CD14-positive monocyte (primary cell): ENCODE measurements at regions not wholly inside any gene's neighbourhood (a gene's known extent, or its start where the extent isn't known, plus 50 kb on each side); places are given as distances from the start of the nearest gene placed in this dataset.

Source experiments
- DNase-seq, 3 donors: peaks; one replicate each; pipeline ENCODE4 v3.0.0-alpha.2; 2011 to 2022
- H2AFZ ChIP-seq: 2 replicates; pipeline ENCODE4 v1.6.0; 2012; ENCODE audit warnings: mild to moderate bottlenecking, low read depth, low read length, inconsistent platforms; ENCODE audit not compliant: insufficient read depth, poor library complexity, severe bottlenecking
- H3K27ac ChIP-seq, 2 donors: 1 replicate in 1 of 2; 2 replicates in 1 of 2; pipeline ENCODE4 v1.5.1; 2012 to 2013; ENCODE audit warnings: low read length in 2 of 2, control low read depth in 1 of 2, inconsistent platforms in 1 of 2, low read depth in 1 of 2, mild to moderate bottlenecking in 1 of 2
- H3K27me3 ChIP-seq, 2 donors: one replicate each; pipeline versions ENCODE4 v1.6.0 to v1.6.1; 2011 to 2013; ENCODE audit warnings: low read length in 2 of 2; ENCODE audit not compliant: control insufficient read depth in 2 of 2, insufficient read depth in 2 of 2
- H3K36me3 ChIP-seq, 2 donors: replicated peaks in 1 of 2; 1 replicate in 1 of 2; 2 replicates in 1 of 2; pipeline versions ENCODE4 v1.5.1 to v1.6.1; 2012 to 2013; ENCODE audit warnings: low read length in 2 of 2, control low read depth in 1 of 2, inconsistent platforms in 1 of 2, mild to moderate bottlenecking in 1 of 2; ENCODE audit not compliant: insufficient read depth in 2 of 2, control insufficient read depth in 1 of 2
- H3K4me1 ChIP-seq, 2 donors: 1 replicate in 1 of 2; 2 replicates in 1 of 2; pipeline versions ENCODE4 v1.5.1 to v1.6.1; 2012 to 2013; ENCODE audit warnings: low read length in 2 of 2, control low read depth in 1 of 2, inconsistent platforms in 1 of 2, mild to moderate bottlenecking in 1 of 2, moderate library complexity in 1 of 2; ENCODE audit not compliant: insufficient read depth in 2 of 2, control insufficient read depth in 1 of 2
- H3K4me2 ChIP-seq: replicated peaks from 2 replicates; pipeline ENCODE3; 2012; ENCODE audit warnings: low read length, moderate library complexity, mild to moderate bottlenecking; ENCODE audit not compliant: poor library complexity, severe bottlenecking; ENCODE audit errors: extremely low read depth
- H3K4me3 ChIP-seq, 3 experiments: fragments of 200-600 bp in 1 of 3; sonication (generic) in 1 of 3; replicated peaks in 1 of 3; 1 replicate in 2 of 3; 2 replicates in 1 of 3; pipeline ENCODE4 v1.5.1; 2011 to 2013; ENCODE audit warnings: low read length in 3 of 3, mild to moderate bottlenecking in 3 of 3, control low read depth in 2 of 3, low read depth in 2 of 3, inconsistent platforms in 1 of 3, moderate library complexity in 1 of 3
- H3K79me2 ChIP-seq: 2 replicates; pipeline ENCODE4 v1.6.0; 2012; ENCODE audit warnings: mild to moderate bottlenecking, control low read depth, inconsistent platforms, low read length, moderate library complexity; ENCODE audit not compliant: insufficient read depth
- H3K9ac ChIP-seq: 2 replicates; pipeline ENCODE4 v1.6.0; 2017; ENCODE audit warnings: low read length, mild to moderate bottlenecking; ENCODE audit not compliant: insufficient read depth, poor library complexity, severe bottlenecking
- H3K9me3 ChIP-seq, 2 donors: replicated peaks in 1 of 2; 1 replicate in 1 of 2; 2 replicates in 1 of 2; pipeline versions ENCODE4 v1.5.1 to v1.6.1; 2012 to 2013; ENCODE audit warnings: low read length in 2 of 2, control low read depth in 1 of 2; ENCODE audit not compliant: control insufficient read depth in 1 of 2, insufficient read depth in 1 of 2
- H4K20me1 ChIP-seq: 2 replicates; pipeline ENCODE4 v1.6.0; 2012; ENCODE audit warnings: mild to moderate bottlenecking, low read length, control low read depth, moderate library complexity; ENCODE audit not compliant: insufficient read depth
- H3K27ac Mint-ChIP-seq, 7 donors: one replicate each; pipeline ENCODE4 v1.8.0; 2020; ENCODE audit warnings: mild to moderate bottlenecking in 7 of 7, mixed read lengths in 7 of 7, moderate library complexity in 6 of 7, inconsistent platforms in 2 of 7
- H3K27me3 Mint-ChIP-seq, 3 donors: one replicate each; pipeline ENCODE4 v1.8.0; 2021 to 2022; ENCODE audit warnings: low read depth in 3 of 3, mild to moderate bottlenecking in 3 of 3, mixed read lengths in 3 of 3, moderate library complexity in 3 of 3, inconsistent platforms in 1 of 3
- H3K36me3 Mint-ChIP-seq, 2 donors: one replicate each; pipeline ENCODE4 v1.8.0; 2020; ENCODE audit warnings: mixed read lengths in 2 of 2, inconsistent platforms in 1 of 2, mild to moderate bottlenecking in 1 of 2
- H3K4me1 Mint-ChIP-seq: one replicate; pipeline ENCODE4 v1.8.0; 2020; ENCODE audit warnings: mild to moderate bottlenecking, mixed read lengths
- H3K4me3 Mint-ChIP-seq, 2 donors: one replicate each; pipeline ENCODE4 v1.8.0; 2020; ENCODE audit warnings: mild to moderate bottlenecking in 2 of 2, mixed read lengths in 2 of 2, moderate library complexity in 1 of 2
- H3K9me3 Mint-ChIP-seq, 7 donors: one replicate each; pipeline ENCODE4 v1.8.0; 2020 to 2022; ENCODE audit warnings: mixed read lengths in 7 of 7, mild to moderate bottlenecking in 6 of 7, moderate library complexity in 6 of 7, inconsistent platforms in 2 of 7
- whole genome bisulfite sequencing: methylation state at CpG from one replicate; pipeline ENCODE4 v1.1.5; 2013; ENCODE audit warnings: missing lambda C conversion rate; ENCODE audit not compliant: insufficient coverage; 5-methylcytosine and 5-hydroxymethylcytosine counted together
- intact Hi-C, 2 donors: fragments of 100-400 bp; cut with micrococcal nuclease; formaldehyde crosslinking; loops; one replicate each; pipeline versions ENCODE4 v1.15.0 to v1.15.1; 2023
- TF ChIP-seq, protein P1 (sequence below): fragments of 200-600 bp; IDR thresholded peaks from one replicate; pipeline ENCODE4 v1.8.0; 2022; ENCODE audit warnings: antibody characterized with exemption, mild to moderate bottlenecking

DNA sequence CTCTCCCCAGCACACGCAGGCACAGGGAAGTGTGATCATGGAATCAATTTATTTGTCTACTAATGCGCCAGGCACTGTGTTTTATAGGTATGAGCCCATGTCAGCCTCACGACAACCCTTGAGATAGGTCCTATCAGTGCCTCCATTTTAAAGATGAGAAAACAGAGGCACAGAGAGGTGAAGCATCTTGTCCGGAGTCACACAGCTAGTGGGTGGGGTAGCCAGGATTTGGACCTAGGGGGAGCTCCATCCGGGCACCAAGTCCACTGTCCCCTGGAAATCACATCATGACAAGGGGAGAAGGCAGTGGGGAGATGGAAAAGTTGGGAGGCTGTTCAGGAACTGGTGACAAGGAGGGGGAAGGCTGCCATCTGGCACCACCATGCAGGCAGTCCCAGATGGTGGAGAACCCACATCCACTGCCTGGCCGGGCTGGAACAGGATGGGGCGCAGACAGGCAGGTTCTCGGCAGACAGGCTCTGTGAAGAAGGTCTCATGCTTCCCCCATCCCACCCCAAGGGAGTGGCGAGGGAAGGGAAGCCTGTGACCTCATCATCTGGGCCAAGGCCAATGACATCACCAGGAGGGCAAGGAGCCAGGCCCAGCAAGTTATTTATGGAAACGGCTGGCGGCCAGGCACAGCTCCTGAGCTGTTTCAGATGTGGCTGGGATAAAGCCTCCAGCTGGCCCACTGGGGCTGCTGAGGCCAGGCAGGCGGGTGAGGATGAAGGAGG, 126.0 kb upstream of the SDK2 start:
- Mint-ChIP-seq H3K36me3 (no peaks in the 10 kb centered on the region), H3K27ac (no peak overlapping the region), H3K4me1 (peaks cover 9% of the 10 kb centered on the region), H3K27me3 (peaks cover 12 to 16% (median 16%) of the 10 kb centered on the region in 3 donors), H3K9me3 (peaks cover 0 to 1% (median 0%) of the 10 kb centered on the region in 7 donors), H3K4me3 (peak overlapping the region in 1 of 2 donors; percentile 54)
- Histone ChIP-seq H3K27me3 (no peaks in the 10 kb centered on the region), H3K4me2 (no peak overlapping the region), H3K36me3 (no peaks in the 10 kb centered on the region), H3K4me3 (no peak overlapping the region), H3K9ac (no peak overlapping the region), H3K4me1 (peaks cover 0 to 5% of the 10 kb centered on the region in 2 donors), H3K79me2 (no peaks in the 10 kb centered on the region), H3K9me3 (no peaks in the 10 kb centered on the region), H2AFZ (no peak overlapping the region), H3K27ac (no peak overlapping the region), H4K20me1 (no peaks in the 10 kb centered on the region)
- intact Hi-C loops = no loop called here
- WGBS = 66% methylated on average over 8 of the region's 12 CpGs
- TF ChIP-seq, protein P1, sequence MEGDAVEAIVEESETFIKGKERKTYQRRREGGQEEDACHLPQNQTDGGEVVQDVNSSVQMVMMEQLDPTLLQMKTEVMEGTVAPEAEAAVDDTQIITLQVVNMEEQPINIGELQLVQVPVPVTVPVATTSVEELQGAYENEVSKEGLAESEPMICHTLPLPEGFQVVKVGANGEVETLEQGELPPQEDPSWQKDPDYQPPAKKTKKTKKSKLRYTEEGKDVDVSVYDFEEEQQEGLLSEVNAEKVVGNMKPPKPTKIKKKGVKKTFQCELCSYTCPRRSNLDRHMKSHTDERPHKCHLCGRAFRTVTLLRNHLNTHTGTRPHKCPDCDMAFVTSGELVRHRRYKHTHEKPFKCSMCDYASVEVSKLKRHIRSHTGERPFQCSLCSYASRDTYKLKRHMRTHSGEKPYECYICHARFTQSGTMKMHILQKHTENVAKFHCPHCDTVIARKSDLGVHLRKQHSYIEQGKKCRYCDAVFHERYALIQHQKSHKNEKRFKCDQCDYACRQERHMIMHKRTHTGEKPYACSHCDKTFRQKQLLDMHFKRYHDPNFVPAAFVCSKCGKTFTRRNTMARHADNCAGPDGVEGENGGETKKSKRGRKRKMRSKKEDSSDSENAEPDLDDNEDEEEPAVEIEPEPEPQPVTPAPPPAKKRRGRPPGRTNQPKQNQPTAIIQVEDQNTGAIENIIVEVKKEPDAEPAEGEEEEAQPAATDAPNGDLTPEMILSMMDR = no peak
- peak in 1 of 3 donors; percentile 21 for DNase-seq

GRCh38 chr17:73770849-73771229, 126.6 kb upstream of the SDK2 start:
- H3K9me3 Mint-ChIP-seq = no peaks in the 10 kb centered on the region
- Histone ChIP-seq H3K36me3 (no peaks in the 10 kb centered on the region), H3K9ac (no peak overlapping the region), H2AFZ (no peak overlapping the region), H3K79me2 (no peaks in the 10 kb centered on the region), H3K27me3 (no peaks in the 10 kb centered on the region), H4K20me1 (no peaks in the 10 kb centered on the region), H3K9me3 (no peaks in the 10 kb centered on the region), H3K4me2 (no peak overlapping the region), H3K4me1 (peaks cover 0 to 5% of the 10 kb centered on the region in 2 donors), H3K27ac (no peak overlapping the region), H3K4me3 (no peak overlapping the region)
- H3K27ac Mint-ChIP-seq = no peak overlapping the region
- TF ChIP-seq, protein P1 = no peak
- H3K27me3 Mint-ChIP-seq = peaks cover 12 to 18% (median 17%) of the 10 kb centered on the region in 3 donors
- WGBS = 94% methylated on average over 6 of the region's 6 CpGs
- H3K4me3 Mint-ChIP-seq = peak overlapping the region in 1 of 2 donors; percentile 9
- intact Hi-C loops = no loop called here
- no peak for DNase-seq
- no peaks in the 10 kb centered on the region for H3K36me3 Mint-ChIP-seq
- H3K4me1 Mint-ChIP-seq = peaks cover 9% of the 10 kb centered on the region
